ENCODE measurements at regions not wholly inside any gene's neighbourhood (a gene's known extent, or its start where the extent isn't known, plus 50 kb on each side); places are given as distances from the start of the nearest gene placed in this dataset.

DNA sequence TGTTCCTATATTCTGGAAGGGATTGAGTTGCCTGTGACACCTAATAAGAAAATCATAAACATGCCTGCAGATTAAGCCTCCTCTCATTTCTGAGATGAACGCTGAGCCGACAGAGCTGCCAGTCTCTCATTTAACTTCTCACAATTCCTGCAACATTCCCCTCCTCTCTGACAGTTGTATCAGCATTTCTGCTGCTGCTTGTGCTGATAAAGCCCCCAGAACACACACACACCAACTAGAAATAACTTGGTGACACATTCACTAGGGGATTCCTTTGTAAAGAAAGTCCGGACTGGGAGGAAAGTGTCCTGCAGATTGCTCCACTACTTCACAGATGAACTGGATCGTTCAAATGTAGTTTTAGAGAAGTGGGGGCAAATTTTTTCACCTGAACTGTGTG is 437.3 kb downstream of the PLA2G4A start:
- H3K27me3 Mint-ChIP-seq, result no peaks in the 10 kb centered on the region
- H3K4me3 Mint-ChIP-seq, result no peak overlapping the region
- DNase-seq, result no peak
- no peaks in the 10 kb centered on the region for H3K4me1 Mint-ChIP-seq
- H3K27ac Mint-ChIP-seq, result no peak overlapping the region
- intact Hi-C loops (cut with micrococcal nuclease), result no loop called here
- no peaks in the 10 kb centered on the region for H3K36me3 Mint-ChIP-seq (ENCODE audit: low read depth)
- H3K9me3 Mint-ChIP-seq, result no peaks in the 10 kb centered on the region

DNA sequence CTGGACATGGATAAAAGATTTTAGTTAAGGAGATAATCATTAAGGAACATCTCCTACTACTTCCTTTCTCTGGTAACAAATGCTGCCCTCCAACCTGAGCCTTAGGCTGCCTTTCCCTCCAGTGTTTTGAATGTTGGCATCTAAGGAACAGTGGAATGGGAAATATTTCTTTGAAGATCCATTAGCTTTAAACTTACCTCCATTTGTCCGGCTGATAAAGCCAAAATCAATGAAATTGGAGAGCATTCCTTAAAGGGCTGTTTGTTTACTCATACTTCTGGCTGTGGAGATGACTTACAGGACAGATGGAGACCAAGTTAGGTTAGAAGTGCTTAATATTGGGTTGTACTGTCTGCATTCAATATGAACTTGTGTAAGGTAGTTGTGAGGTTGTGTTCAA is 439.1 kb downstream of the PLA2G4A start:
- Mint-ChIP-seq H3K9me3 (no peaks in the 10 kb centered on the region), H3K4me3 (no peak overlapping the region), H3K27ac (no peak overlapping the region), H3K4me1 (no peaks in the 10 kb centered on the region), H3K36me3 (ENCODE audit: low read depth) (no peaks in the 10 kb centered on the region), H3K27me3 (no peaks in the 10 kb centered on the region)
- intact Hi-C loops (cut with micrococcal nuclease), result no loop called here
- DNase-seq, result no peak

GRCh38 chr1:187270256-187270655 is 441.5 kb downstream of the PLA2G4A start:
- DNase-seq, result no peak
- Mint-ChIP-seq H3K4me3 (no peak overlapping the region), H3K27ac (no peak overlapping the region), H3K9me3 (no peaks in the 10 kb centered on the region), H3K4me1 (no peaks in the 10 kb centered on the region), H3K27me3 (no peaks in the 10 kb centered on the region), H3K36me3 (ENCODE audit: low read depth) (no peaks in the 10 kb centered on the region)
- intact Hi-C loops (cut with micrococcal nuclease), result no loop called here

GRCh38 chr1:187275346-187275745 is 446.6 kb downstream of the PLA2G4A start:
- H3K36me3 Mint-ChIP-seq (ENCODE audit: low read depth), result no peaks in the 10 kb centered on the region

GRCh38 chr1:187275985-187276575 is 447.3 kb downstream of the PLA2G4A start:
- H3K9me3 Mint-ChIP-seq, result no peaks in the 10 kb centered on the region
- no peaks in the 10 kb centered on the region for H3K36me3 Mint-ChIP-seq (ENCODE audit: low read depth)
- no peaks in the 10 kb centered on the region for H3K27me3 Mint-ChIP-seq
- no peaks in the 10 kb centered on the region for H3K4me1 Mint-ChIP-seq
- no peak overlapping the region for H3K27ac Mint-ChIP-seq
- no peak for DNase-seq
- intact Hi-C loops (cut with micrococcal nuclease), result no loop called here
- H3K4me3 Mint-ChIP-seq, result no peak overlapping the region

More at GRCh38 chr1:187275346-187275745, 446.6 kb downstream of the PLA2G4A start:
- intact Hi-C loops (cut with micrococcal nuclease), result no loop called here
- H3K27me3 Mint-ChIP-seq, result no peaks in the 10 kb centered on the region
- no peaks in the 10 kb centered on the region for H3K9me3 Mint-ChIP-seq
- H3K4me1 Mint-ChIP-seq, result no peaks in the 10 kb centered on the region
- H3K27ac Mint-ChIP-seq, result no peak overlapping the region
- H3K4me3 Mint-ChIP-seq, result no peak overlapping the region
- DNase-seq, result no peak

DNA sequence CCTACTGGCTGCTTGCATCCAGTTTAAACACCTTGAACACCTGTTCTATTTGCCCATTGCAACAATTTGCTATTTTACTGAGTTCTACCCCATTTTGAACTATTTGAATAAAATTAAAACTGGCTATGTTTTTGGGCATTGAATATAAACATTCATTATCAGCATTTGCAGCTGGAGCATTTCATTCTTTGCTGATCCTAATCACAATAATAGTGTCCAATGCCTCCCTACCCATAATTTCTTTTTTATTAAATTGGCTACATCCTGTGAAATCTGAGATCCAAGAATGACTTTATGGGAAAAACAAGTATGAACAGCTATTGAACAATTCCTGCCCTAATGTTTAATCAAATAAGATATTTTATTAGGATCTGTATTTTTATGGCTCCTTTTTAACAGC is 447.9 kb downstream of the PLA2G4A start:
- intact Hi-C loops (cut with micrococcal nuclease), result no loop called here
- no peak overlapping the region for H3K4me3 Mint-ChIP-seq
- H3K27ac Mint-ChIP-seq, result no peak overlapping the region
- DNase-seq, result no peak
- no peaks in the 10 kb centered on the region for H3K36me3 Mint-ChIP-seq (ENCODE audit: low read depth)
- H3K9me3 Mint-ChIP-seq, result no peaks in the 10 kb centered on the region
- H3K4me1 Mint-ChIP-seq, result no peaks in the 10 kb centered on the region
- H3K27me3 Mint-ChIP-seq, result no peaks in the 10 kb centered on the region

DNA sequence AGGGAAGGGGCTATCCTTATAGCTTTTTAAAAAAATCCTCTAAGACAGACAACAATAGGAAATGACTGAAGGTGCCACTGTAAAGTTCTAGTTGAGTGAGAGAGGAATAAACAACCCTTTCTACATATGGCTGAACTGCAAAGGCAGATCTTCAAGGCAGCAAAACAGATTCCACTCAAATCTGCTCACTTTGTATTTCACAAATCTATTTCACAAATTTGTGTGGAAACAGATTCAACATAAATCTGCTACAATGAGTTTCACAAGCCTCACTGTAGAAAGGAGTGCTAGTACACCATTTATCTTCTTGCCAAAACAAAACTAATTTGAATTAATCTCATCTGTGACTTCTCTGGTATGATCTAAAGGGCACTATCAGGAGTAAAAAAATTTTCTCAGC is 451.3 kb downstream of the PLA2G4A start:
- H3K4me1 Mint-ChIP-seq, result no peaks in the 10 kb centered on the region
- no peak for DNase-seq
- no peaks in the 10 kb centered on the region for H3K27me3 Mint-ChIP-seq
- H3K9me3 Mint-ChIP-seq, result no peaks in the 10 kb centered on the region
- H3K27ac Mint-ChIP-seq, result no peak overlapping the region
- no peaks in the 10 kb centered on the region for H3K36me3 Mint-ChIP-seq (ENCODE audit: low read depth)
- intact Hi-C loops (cut with micrococcal nuclease), result no loop called here
- H3K4me3 Mint-ChIP-seq, result no peak overlapping the region

DNA sequence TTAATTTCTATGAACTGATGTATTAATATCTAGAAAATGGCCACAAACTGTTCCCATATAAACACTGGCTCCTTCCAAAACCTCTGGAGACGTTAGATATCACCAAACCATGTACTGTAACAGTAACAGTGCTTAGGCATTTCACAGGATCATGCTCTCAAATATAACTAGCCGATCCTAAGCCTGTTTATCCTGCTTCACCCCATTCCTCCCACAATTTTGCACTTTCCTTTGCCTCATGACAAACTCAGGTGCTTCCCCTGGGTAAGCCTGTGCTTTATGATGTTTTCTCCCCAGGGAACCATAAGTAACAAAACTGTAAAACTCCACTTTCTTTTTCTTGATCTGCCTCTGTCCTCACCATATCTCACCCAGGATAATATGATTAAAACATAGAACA is 452.3 kb downstream of the PLA2G4A start:
- Mint-ChIP-seq H3K9me3 (no peaks in the 10 kb centered on the region), H3K36me3 (ENCODE audit: low read depth) (no peaks in the 10 kb centered on the region), H3K27ac (no peak overlapping the region), H3K4me3 (no peak overlapping the region), H3K4me1 (no peaks in the 10 kb centered on the region), H3K27me3 (no peaks in the 10 kb centered on the region)
- intact Hi-C loops (cut with micrococcal nuclease), result no loop called here
- no peak for DNase-seq

- no peak for DNase-seq
Observed at GRCh38 chr1:187283984-187284383, 455.2 kb downstream of the PLA2G4A start.

GRCh38 chr1:187294421-187295201 is 465.9 kb downstream of the PLA2G4A start:
- intact Hi-C loops (cut with micrococcal nuclease), result no loop called here
- Mint-ChIP-seq H3K4me3 (no peak overlapping the region), H3K27me3 (no peaks in the 10 kb centered on the region), H3K4me1 (no peaks in the 10 kb centered on the region), H3K9me3 (no peaks in the 10 kb centered on the region), H3K27ac (no peak overlapping the region), H3K36me3 (ENCODE audit: low read depth) (no peaks in the 10 kb centered on the region)
- no peak for DNase-seq

More at GRCh38 chr1:187283984-187284383, 455.2 kb downstream of the PLA2G4A start:
- H3K9me3 Mint-ChIP-seq, result no peaks in the 10 kb centered on the region
- H3K27me3 Mint-ChIP-seq, result no peaks in the 10 kb centered on the region
- H3K4me3 Mint-ChIP-seq, result no peak overlapping the region
- H3K36me3 Mint-ChIP-seq (ENCODE audit: low read depth), result no peaks in the 10 kb centered on the region
- no peak overlapping the region for H3K27ac Mint-ChIP-seq
- no peaks in the 10 kb centered on the region for H3K4me1 Mint-ChIP-seq
- intact Hi-C loops (cut with micrococcal nuclease), result no loop called here

- no peaks in the 10 kb centered on the region for H3K4me1 Mint-ChIP-seq
- intact Hi-C loops (cut with micrococcal nuclease), result no loop called here
- H3K9me3 Mint-ChIP-seq, result no peaks in the 10 kb centered on the region
- H3K27me3 Mint-ChIP-seq, result no peaks in the 10 kb centered on the region
- no peak for DNase-seq
- H3K27ac Mint-ChIP-seq, result no peak overlapping the region
- no peak overlapping the region for H3K4me3 Mint-ChIP-seq
- H3K36me3 Mint-ChIP-seq (ENCODE audit: low read depth), result no peaks in the 10 kb centered on the region
Observed at GRCh38 chr1:187300081-187300480, 471.3 kb downstream of the PLA2G4A start.

DNA sequence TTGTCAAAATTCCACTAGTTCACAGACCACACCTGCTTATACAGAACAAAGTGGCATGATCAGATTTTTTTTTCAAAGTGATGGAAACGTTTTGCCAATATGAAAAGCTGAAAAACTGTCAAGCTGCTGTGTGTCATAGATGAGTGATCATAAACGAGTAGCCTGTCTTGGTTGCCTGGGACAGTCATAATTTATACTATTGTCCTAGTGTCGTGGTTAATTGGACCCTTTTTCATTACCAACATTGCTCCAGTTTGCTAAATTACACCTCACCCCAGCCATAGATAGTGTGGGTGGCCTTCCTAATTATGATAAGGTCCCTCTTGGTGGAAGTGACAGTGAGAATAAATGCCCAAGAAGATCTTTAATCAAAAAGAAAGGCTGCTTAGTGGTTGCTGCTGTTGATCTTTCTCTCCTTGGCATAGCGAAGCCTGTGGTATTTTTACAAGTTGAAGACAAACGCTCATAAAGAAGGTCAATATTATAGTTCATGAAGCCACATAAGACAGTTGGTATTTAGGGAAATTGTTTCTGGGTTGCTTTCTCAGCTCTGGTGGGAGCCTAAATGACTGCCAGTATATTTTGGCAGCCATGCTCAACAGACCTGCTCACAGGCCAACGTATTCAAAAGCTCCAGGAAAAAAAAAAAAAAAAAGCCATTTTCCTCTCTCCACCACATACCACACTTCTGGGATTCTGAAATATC is 478.1 kb downstream of the PLA2G4A start:
- Mint-ChIP-seq H3K9me3 (no peaks in the 10 kb centered on the region), H3K36me3 (ENCODE audit: low read depth) (no peaks in the 10 kb centered on the region), H3K4me3 (no peak overlapping the region), H3K27ac (no peak overlapping the region), H3K27me3 (no peaks in the 10 kb centered on the region), H3K4me1 (no peaks in the 10 kb centered on the region)
- intact Hi-C loops (cut with micrococcal nuclease), result no loop called here
- DNase-seq, result no peak

DNA sequence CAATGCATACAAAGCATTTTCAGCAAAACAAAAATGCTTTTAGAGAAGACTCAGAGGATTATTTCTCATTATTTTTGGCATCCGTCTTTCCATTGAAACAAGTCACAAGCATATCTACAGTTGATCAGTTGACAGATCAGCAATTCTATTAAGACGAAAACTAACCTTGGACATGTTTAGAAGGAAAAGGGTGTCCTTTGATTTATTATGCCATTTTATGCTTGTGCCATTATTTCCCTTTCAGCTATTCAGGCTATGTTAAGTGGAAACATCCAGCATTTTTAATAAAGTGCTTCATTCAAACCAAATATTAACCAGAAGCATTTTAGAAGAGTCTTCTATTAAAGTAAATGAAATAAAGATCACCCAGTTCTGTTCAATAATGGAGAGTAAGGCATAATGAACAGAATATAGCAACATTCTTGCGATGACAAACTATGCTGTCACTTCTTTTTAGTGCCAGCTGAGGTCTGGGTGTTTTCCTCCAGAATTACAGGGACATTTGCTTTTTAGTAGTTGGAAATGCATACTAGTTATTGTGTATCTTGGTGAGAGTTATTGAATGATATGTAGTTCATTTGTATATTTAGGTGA is 481.4 kb downstream of the PLA2G4A start:
- no peak for DNase-seq
- intact Hi-C loops (cut with micrococcal nuclease), result no loop called here
- Mint-ChIP-seq H3K27me3 (no peaks in the 10 kb centered on the region), H3K27ac (no peak overlapping the region), H3K4me1 (no peaks in the 10 kb centered on the region), H3K9me3 (no peaks in the 10 kb centered on the region), H3K36me3 (ENCODE audit: low read depth) (no peaks in the 10 kb centered on the region), H3K4me3 (no peak overlapping the region)

DNA sequence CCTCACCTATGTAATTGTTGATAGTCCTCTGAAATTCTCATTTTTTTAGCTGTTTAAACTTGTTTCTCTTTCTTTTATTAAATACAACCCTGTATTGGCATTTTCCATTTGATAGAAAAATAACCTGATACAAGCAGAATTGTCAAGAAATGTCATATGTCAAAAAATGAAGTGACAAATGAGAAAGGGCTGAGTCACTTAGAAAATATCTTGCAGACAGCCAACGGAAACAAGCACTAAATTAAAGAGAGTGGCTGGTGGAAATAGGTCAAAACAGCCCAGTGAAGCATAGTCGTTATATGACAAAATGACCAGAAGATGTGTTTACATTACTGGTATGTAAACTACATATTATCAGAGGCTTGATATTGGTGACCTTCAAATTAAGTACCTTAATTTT is 484.4 kb downstream of the PLA2G4A start:
- no peaks in the 10 kb centered on the region for H3K36me3 Mint-ChIP-seq (ENCODE audit: low read depth)
- H3K27ac Mint-ChIP-seq, result no peak overlapping the region
- no peak for DNase-seq
- H3K27me3 Mint-ChIP-seq, result no peaks in the 10 kb centered on the region
- intact Hi-C loops (cut with micrococcal nuclease), result no loop called here
- no peak overlapping the region for H3K4me3 Mint-ChIP-seq
- no peaks in the 10 kb centered on the region for H3K4me1 Mint-ChIP-seq
- no peaks in the 10 kb centered on the region for H3K9me3 Mint-ChIP-seq
